ENCODE measurements at regions not wholly inside any gene's neighbourhood (a gene's known extent, or its start where the extent isn't known, plus 50 kb on each side); places are given as distances from the start of the nearest gene placed in this dataset.
A peak's percentile ranks its signal among the peaks of the same experiment; 100 is the strongest.

DNA sequence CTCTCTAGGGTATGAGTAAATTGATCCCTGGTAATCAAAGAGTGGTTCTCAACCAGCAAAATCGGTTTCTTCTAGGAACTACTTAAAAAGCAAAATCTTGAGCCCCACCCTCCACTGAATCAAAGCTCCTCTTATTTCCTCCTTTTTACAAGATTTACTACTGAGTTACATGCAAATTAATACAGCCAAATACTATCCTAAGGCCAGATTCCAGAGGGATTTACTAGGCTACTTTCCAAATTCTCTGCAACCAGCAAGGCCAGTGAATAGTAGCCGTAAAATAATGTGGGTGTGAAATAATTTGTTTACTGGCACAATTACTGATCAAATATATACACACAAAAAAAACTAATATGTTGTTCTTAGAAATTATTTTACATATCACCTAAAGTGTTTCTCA, 1583.8 kb downstream of the NCAM2 start:
- DNase-seq (no peak), ATAC-seq (no peak)
- TF ChIP-seq POLR2A (IDR thresholded peaks at IDR 0.05): no peak
- TF ChIP-seq, protein P1, sequence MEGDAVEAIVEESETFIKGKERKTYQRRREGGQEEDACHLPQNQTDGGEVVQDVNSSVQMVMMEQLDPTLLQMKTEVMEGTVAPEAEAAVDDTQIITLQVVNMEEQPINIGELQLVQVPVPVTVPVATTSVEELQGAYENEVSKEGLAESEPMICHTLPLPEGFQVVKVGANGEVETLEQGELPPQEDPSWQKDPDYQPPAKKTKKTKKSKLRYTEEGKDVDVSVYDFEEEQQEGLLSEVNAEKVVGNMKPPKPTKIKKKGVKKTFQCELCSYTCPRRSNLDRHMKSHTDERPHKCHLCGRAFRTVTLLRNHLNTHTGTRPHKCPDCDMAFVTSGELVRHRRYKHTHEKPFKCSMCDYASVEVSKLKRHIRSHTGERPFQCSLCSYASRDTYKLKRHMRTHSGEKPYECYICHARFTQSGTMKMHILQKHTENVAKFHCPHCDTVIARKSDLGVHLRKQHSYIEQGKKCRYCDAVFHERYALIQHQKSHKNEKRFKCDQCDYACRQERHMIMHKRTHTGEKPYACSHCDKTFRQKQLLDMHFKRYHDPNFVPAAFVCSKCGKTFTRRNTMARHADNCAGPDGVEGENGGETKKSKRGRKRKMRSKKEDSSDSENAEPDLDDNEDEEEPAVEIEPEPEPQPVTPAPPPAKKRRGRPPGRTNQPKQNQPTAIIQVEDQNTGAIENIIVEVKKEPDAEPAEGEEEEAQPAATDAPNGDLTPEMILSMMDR (IDR thresholded peaks at IDR 0.05): no peak
- WGBS, 4 donors: 39 to 56% (median 46%) methylated on average over 2 of the region's 2 CpGs
- H3K27me3 ChIP-seq: no peaks in the 10 kb centered on the region
- peaks cover 0 to 4% (median 0%) of the 10 kb centered on the region in 12 donors for H3K9me3 ChIP-seq
- no peaks in the 10 kb centered on the region for H3K36me3 ChIP-seq
- no peak overlapping the region for H3K27ac ChIP-seq
- intact Hi-C loops (cut with DNase I): no loop called here
- H3K4me1 ChIP-seq: no peaks in the 10 kb centered on the region
- no peak overlapping the region for H3K4me3 ChIP-seq

DNA sequence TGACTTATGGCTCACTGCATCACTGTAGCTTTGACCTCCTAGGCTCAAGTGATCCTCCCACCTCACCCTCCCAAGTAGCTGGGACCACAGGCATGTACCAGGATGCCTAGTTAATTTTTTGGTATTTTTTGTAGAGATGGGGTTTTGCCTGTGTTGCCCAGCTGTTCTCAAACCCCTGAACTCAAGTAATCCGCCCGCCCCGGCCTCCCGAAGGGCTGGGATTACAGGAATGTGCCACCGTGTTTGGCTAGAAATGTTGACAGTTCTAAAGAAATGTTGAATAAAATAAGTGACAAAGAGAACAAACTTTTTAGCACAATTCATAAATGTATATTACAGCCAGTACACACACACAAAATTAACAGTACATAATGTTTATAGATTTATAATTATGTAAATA, 1586.1 kb downstream of the NCAM2 start:
- Histone ChIP-seq H3K4me1 (no peaks in the 10 kb centered on the region), H3K27ac (no peak overlapping the region), H3K9me3 (peaks cover 0 to 4% (median 0%) of the 10 kb centered on the region in 12 donors), H3K4me3 (no peak overlapping the region), H3K36me3 (no peaks in the 10 kb centered on the region), H3K27me3 (no peaks in the 10 kb centered on the region)
- intact Hi-C loops (cut with DNase I): no loop called here
- TF ChIP-seq, protein P1 (IDR thresholded peaks at IDR 0.05): no peak
- no peak for TF ChIP-seq POLR2A (IDR thresholded peaks at IDR 0.05)
- ATAC-seq (no peak), DNase-seq (no peak)
- 93 to 98% (median 97%) methylated on average over 5 of the region's 5 CpGs for WGBS, 4 donors

DNA sequence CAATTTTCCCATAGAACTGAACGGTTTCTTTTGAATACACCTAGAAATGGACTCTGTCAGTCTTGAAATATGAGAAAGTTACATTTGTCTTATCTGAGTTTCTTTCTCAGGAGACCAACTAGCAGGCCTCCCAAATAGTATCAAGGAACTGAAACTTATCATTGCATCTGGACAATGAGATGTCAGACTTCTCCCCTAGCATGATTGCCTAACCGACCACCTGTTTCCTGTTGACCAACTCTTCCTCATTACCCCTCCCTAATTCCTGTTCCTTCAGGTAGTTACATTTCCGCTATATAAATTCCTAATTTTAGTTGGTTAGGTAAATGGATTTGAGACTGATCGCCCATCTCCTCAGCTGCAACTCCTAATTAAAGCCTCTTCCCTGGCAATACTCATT, 1587.3 kb downstream of the NCAM2 start:
- no peak for ATAC-seq
- intact Hi-C loops (cut with DNase I): no loop called here
- Histone ChIP-seq H3K9me3 (peaks cover 0 to 5% (median 0%) of the 10 kb centered on the region in 12 donors), H3K27ac (no peak overlapping the region), H3K4me3 (no peak overlapping the region), H3K27me3 (no peaks in the 10 kb centered on the region), H3K4me1 (no peaks in the 10 kb centered on the region), H3K36me3 (no peaks in the 10 kb centered on the region)
- 61 to 69% (median 63%) methylated on average over 4 of the region's 4 CpGs for WGBS, 4 donors
- DNase-seq: no peak
- TF ChIP-seq, protein P1 (IDR thresholded peaks at IDR 0.05): no peak
- no peak for TF ChIP-seq POLR2A (IDR thresholded peaks at IDR 0.05)

DNA sequence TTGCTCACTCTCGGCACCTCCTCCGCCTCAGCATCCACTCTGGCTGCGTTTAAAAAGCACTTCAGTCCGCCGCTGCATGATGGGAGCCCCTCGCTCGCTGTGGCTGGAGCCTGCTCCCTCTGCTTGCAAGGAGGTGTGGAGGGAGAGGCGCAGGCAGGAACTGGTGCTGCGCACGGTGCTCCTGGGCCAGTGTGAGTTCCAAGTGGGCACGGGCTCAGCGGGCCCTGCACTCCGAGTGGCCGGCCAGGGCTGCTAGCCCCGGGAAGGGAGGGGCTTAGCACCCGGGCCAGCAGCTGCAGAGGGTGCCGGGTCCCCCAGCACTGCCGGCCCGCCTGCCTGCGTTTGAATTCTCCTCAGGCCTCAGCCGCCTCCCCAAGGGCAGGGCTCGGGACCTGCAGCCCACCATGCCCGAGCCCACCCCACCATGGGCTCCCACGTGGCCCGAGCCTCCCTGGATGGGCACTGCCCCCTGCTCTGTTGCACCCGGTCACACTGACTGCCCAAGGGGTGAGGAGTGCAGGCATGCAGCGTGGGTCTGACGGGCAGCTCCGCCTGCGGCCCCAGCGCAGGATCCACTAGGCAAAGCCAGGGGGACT, 1599.5 kb downstream of the NCAM2 start:
- intact Hi-C loops (cut with DNase I): no loop called here
- no peaks in the 10 kb centered on the region for H3K27me3 ChIP-seq
- ATAC-seq (peak in 1 of 4 donors; percentile 22), DNase-seq (no peak)
- WGBS, 4 donors: 88 to 95% (median 91%) methylated on average over 15 to 31 of the region's 31 CpGs
- peaks cover 0 to 4% (median 0%) of the 10 kb centered on the region in 12 donors for H3K9me3 ChIP-seq
- H3K27ac ChIP-seq: no peak overlapping the region
- no peaks in the 10 kb centered on the region for H3K36me3 ChIP-seq
- TF ChIP-seq POLR2A (IDR thresholded peaks at IDR 0.05): no peak
- TF ChIP-seq, protein P1 (IDR thresholded peaks at IDR 0.05): no peak
- no peaks in the 10 kb centered on the region for H3K4me1 ChIP-seq
- H3K4me3 ChIP-seq: no peak overlapping the region
